Astrocyte (in vitro differentiated cells and primary cell): ENCODE measurements at regions not wholly inside any gene's neighbourhood (a gene's known extent, or its start where the extent isn't known, plus 50 kb on each side); places are given as distances from the start of the nearest gene placed in this dataset.

Source experiments
- DNase-seq: peaks from one replicate; pipeline ENCODE4 v3.0.0-alpha.2; 2010; ENCODE audit warnings: low read depth
- FAIRE-seq: peaks from 2 replicates; lab custom pipeline; 2011; peaks lifted over from hg19 to GRCh38; lab: Jason Lieb, UNC
- H2AFZ ChIP-seq: 2 replicates; pipeline ENCODE4 v1.6.0; 2012; ENCODE audit warnings: low read depth, low read length, inconsistent platforms
- H3K27ac ChIP-seq: 2 replicates; pipeline ENCODE4 v1.5.1; 2011; ENCODE audit warnings: low read depth, low read length, inconsistent platforms
- H3K27me3 ChIP-seq: 2 replicates; pipeline ENCODE4 v1.6.0; 2011; ENCODE audit warnings: low read length, inconsistent platforms; ENCODE audit not compliant: insufficient read depth
- H3K36me3 ChIP-seq: 2 replicates; pipeline ENCODE4 v1.5.1; 2011; ENCODE audit warnings: low read length, inconsistent platforms; ENCODE audit not compliant: insufficient read depth
- H3K4me1 ChIP-seq: 2 replicates; pipeline ENCODE4 v1.5.1; 2011; ENCODE audit warnings: low read length, inconsistent platforms; ENCODE audit not compliant: insufficient read depth
- H3K4me2 ChIP-seq: 2 replicates; pipeline ENCODE4 v1.6.0; 2012; ENCODE audit warnings: low read length, inconsistent platforms
- H3K4me3 ChIP-seq: 2 replicates; pipeline ENCODE4 v1.5.1; 2011; ENCODE audit warnings: low read depth, mild to moderate bottlenecking, low read length, inconsistent platforms; ENCODE audit not compliant: insufficient read depth
- H3K79me2 ChIP-seq: 2 replicates; pipeline ENCODE4 v1.6.0; 2012; ENCODE audit warnings: mild to moderate bottlenecking, low read length, inconsistent platforms; ENCODE audit not compliant: insufficient read depth
- H3K9ac ChIP-seq: 2 replicates; pipeline ENCODE4 v1.6.0; 2012; ENCODE audit warnings: mild to moderate bottlenecking, low read length, inconsistent platforms
- H3K9me3 ChIP-seq: 2 replicates; pipeline ENCODE4 v1.5.1; 2012; ENCODE audit warnings: low read depth, mild to moderate bottlenecking, low read length, inconsistent platforms; ENCODE audit not compliant: insufficient read depth
- H4K20me1 ChIP-seq: 2 replicates; pipeline ENCODE4 v1.6.0; 2012; ENCODE audit warnings: low read length, inconsistent platforms; ENCODE audit not compliant: insufficient read depth
- H3K27ac Mint-ChIP-seq: one replicate; pipeline ENCODE4 v1.8.0; 2021; ENCODE audit warnings: mild to moderate bottlenecking, mixed read lengths; ENCODE audit not compliant: unreplicated experiment
- H3K27me3 Mint-ChIP-seq: one replicate; pipeline ENCODE4 v1.8.0; 2021; ENCODE audit warnings: low read depth, mixed read lengths; ENCODE audit not compliant: unreplicated experiment
- H3K36me3 Mint-ChIP-seq: one replicate; pipeline ENCODE4 v1.8.0; 2021; ENCODE audit warnings: low read depth, mixed read lengths; ENCODE audit not compliant: unreplicated experiment
- H3K4me1 Mint-ChIP-seq: one replicate; pipeline ENCODE4 v1.8.0; 2021; ENCODE audit warnings: low read depth, mixed read lengths; ENCODE audit not compliant: unreplicated experiment
- H3K4me3 Mint-ChIP-seq: one replicate; pipeline ENCODE4 v1.8.0; 2021; ENCODE audit warnings: mild to moderate bottlenecking, moderate library complexity, mixed read lengths; ENCODE audit not compliant: unreplicated experiment
- H3K9me3 Mint-ChIP-seq: one replicate; pipeline ENCODE4 v1.8.0; 2021; ENCODE audit warnings: mild to moderate bottlenecking, mixed read lengths; ENCODE audit not compliant: unreplicated experiment
- EZH2 ChIP-seq: IDR thresholded peaks from 2 replicates; pipeline ENCODE4 v1.6.1; 2012; ENCODE audit warnings: mild to moderate bottlenecking, low read length, inconsistent platforms; ENCODE audit not compliant: insufficient read depth
- TF ChIP-seq, protein P1 (sequence below): IDR thresholded peaks from 2 replicates; pipeline ENCODE4 v1.5.1; 2011; ENCODE audit warnings: low read depth, mild to moderate bottlenecking, inconsistent platforms, low read length, moderate library complexity; ENCODE audit not compliant: insufficient read depth

DNA sequence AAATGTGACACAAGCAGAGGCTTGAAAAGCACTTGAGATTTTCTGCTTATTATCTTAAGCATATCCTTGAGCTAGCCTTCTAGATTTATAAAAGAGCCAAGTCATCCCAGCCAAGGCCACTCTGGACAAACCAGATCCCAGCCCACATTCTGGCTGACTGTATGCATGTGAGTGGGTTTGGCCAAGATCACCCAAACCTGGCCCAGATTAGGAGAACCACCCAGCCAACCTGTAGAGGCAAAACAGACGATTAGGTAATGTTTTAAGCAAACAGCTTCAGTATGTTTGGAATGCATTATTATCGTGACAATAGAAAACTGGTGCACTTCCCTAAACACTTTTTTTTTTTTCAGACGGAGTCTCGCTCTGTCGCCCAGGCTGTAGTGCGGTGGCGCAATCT lies 151.9 kb downstream of the SPATA31D1 start:
- Histone ChIP-seq H2AFZ (no peak overlapping the region), H3K9me3 (no peaks in the 10 kb centered on the region), H3K4me3 (no peak overlapping the region), H3K79me2 (no peaks in the 10 kb centered on the region), H4K20me1 (no peaks in the 10 kb centered on the region), H3K27me3 (no peaks in the 10 kb centered on the region), H3K4me2 (no peak overlapping the region), H3K4me1 (no peaks in the 10 kb centered on the region), H3K27ac (no peak overlapping the region), H3K9ac (no peak overlapping the region), H3K36me3 (no peaks in the 10 kb centered on the region)
- Mint-ChIP-seq H3K27me3 (peaks cover 3% of the 10 kb centered on the region), H3K27ac (no peak overlapping the region), H3K36me3 (no peaks in the 10 kb centered on the region), H3K4me1 (no peaks in the 10 kb centered on the region), H3K4me3 (no peak overlapping the region), H3K9me3 (no peaks in the 10 kb centered on the region)
- FAIRE-seq (no peak), DNase-seq (peak; percentile 32)
- TF ChIP-seq, protein P1, sequence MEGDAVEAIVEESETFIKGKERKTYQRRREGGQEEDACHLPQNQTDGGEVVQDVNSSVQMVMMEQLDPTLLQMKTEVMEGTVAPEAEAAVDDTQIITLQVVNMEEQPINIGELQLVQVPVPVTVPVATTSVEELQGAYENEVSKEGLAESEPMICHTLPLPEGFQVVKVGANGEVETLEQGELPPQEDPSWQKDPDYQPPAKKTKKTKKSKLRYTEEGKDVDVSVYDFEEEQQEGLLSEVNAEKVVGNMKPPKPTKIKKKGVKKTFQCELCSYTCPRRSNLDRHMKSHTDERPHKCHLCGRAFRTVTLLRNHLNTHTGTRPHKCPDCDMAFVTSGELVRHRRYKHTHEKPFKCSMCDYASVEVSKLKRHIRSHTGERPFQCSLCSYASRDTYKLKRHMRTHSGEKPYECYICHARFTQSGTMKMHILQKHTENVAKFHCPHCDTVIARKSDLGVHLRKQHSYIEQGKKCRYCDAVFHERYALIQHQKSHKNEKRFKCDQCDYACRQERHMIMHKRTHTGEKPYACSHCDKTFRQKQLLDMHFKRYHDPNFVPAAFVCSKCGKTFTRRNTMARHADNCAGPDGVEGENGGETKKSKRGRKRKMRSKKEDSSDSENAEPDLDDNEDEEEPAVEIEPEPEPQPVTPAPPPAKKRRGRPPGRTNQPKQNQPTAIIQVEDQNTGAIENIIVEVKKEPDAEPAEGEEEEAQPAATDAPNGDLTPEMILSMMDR: no peak
- TF ChIP-seq EZH2: no peak

DNA sequence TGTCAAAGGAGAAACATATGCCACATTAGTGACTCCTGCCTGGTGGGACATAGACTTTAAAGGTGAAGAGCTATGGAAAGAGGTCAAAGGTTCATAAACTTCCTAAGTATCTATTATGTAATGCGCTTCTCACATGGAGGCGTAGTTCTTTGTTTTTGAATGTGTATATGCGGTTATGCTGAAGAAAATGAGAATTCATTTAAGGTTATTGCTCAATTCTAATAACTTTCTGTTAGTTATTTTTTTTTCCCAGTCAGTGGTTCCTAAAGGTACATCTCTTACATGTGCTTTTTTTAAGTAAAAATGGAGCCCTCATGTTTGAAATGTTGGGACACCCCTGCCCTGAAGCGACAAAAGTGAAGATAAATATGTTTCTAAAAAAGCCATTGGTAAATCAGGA lies 156.2 kb downstream of the SPATA31D1 start:
- Histone ChIP-seq H3K27ac (no peak overlapping the region), H3K4me2 (no peak overlapping the region), H3K4me3 (no peak overlapping the region), H3K4me1 (peaks cover 3% of the 10 kb centered on the region), H3K79me2 (no peaks in the 10 kb centered on the region), H3K9me3 (no peaks in the 10 kb centered on the region), H3K36me3 (no peaks in the 10 kb centered on the region), H3K27me3 (no peaks in the 10 kb centered on the region), H4K20me1 (no peaks in the 10 kb centered on the region), H3K9ac (no peak overlapping the region), H2AFZ (no peak overlapping the region)
- Mint-ChIP-seq H3K27me3 (peaks cover 4% of the 10 kb centered on the region), H3K27ac (no peak overlapping the region), H3K4me3 (no peak overlapping the region), H3K9me3 (no peaks in the 10 kb centered on the region), H3K4me1 (no peaks in the 10 kb centered on the region), H3K36me3 (no peaks in the 10 kb centered on the region)
- TF ChIP-seq, protein P1: no peak
- no peak for TF ChIP-seq EZH2
- DNase-seq: no peak
- FAIRE-seq: no peak

DNA sequence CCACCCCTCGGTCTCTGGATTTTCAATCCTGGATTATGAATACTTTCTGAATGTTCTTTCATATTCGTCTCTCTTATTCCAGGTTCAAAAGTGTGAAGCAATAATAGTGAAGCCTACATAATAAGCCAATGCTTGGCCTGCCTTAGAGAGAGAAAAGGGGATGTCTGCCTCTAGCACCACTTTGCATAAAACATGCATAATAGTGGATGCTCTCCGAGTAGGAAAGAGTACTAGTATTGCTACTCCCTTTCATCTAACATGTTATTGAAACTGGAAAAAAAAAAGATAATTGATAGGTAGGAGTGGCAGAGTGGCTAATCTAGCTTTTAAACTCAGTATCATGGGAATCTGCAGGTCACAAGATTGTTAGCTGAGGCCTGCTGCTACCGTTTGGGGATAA lies 158.1 kb downstream of the SPATA31D1 start:
- Histone ChIP-seq H3K36me3 (no peaks in the 10 kb centered on the region), H3K27me3 (no peaks in the 10 kb centered on the region), H3K27ac (no peak overlapping the region), H3K79me2 (no peaks in the 10 kb centered on the region), H3K4me1 (peaks cover 5% of the 10 kb centered on the region), H3K4me2 (no peak overlapping the region), H4K20me1 (no peaks in the 10 kb centered on the region), H3K9ac (no peak overlapping the region), H3K4me3 (no peak overlapping the region), H2AFZ (no peak overlapping the region), H3K9me3 (no peaks in the 10 kb centered on the region)
- Mint-ChIP-seq H3K27me3 (peaks cover 4% of the 10 kb centered on the region), H3K36me3 (no peaks in the 10 kb centered on the region), H3K4me1 (no peaks in the 10 kb centered on the region), H3K4me3 (no peak overlapping the region), H3K27ac (no peak overlapping the region), H3K9me3 (no peaks in the 10 kb centered on the region)
- FAIRE-seq (no peak), DNase-seq (no peak)
- TF ChIP-seq, protein P1: no peak
- TF ChIP-seq EZH2: no peak
